Esophagus squamous epithelium (tissue), 5 donors: ENCODE measurements at regions not wholly inside any gene's neighbourhood (a gene's known extent, or its start where the extent isn't known, plus 50 kb on each side); places are given as distances from the start of the nearest gene placed in this dataset.

ENCODE experiments used
- DNase-seq: peaks from one replicate; lab custom pipeline; 2025; lab: John Stamatoyannopoulos, UW
- H3K27ac ChIP-seq, 4 donors: fragments of 200-600 bp; sonication (generic); one replicate each; pipeline ENCODE4 v1.5.1; 2016 to 2019; ENCODE audit warnings: mild to moderate bottlenecking in 1 of 4
- H3K27me3 ChIP-seq, 4 donors: fragments of 200-600 bp; sonication (generic); 1 replicate in 3 of 4; 2 replicates in 1 of 4; pipeline versions ENCODE4 v1.5.1 to v1.6.0; 2017 to 2021; ENCODE audit warnings: antibody characterized with exemption in 1 of 4
- H3K36me3 ChIP-seq, 3 donors: fragments of 200-600 bp; sonication (generic); one replicate each; pipeline ENCODE4 v1.5.1; 2016 to 2019
- H3K4me1 ChIP-seq, 3 donors: fragments of 200-600 bp; sonication (generic); one replicate each; pipeline ENCODE4 v1.5.1; 2017 to 2019
- H3K4me3 ChIP-seq, 4 donors: fragments of 200-600 bp; sonication (generic); 1 replicate in 3 of 4; 2 replicates in 1 of 4; pipeline ENCODE4 v1.5.1; 2016 to 2019; ENCODE audit warnings: mild to moderate bottlenecking in 2 of 4, moderate library complexity in 1 of 4
- H3K9me3 ChIP-seq, 3 donors: fragments of 200-600 bp; sonication (generic); one replicate each; pipeline ENCODE4 v1.5.1; 2016 to 2019
- CTCF ChIP-seq, 6 experiments: fragments of 450-650 bp in 4 of 6; fragments of 200-600 bp in 2 of 6; sonication (generic) in 2 of 6; IDR thresholded peaks; one replicate each; pipeline ENCODE4 v1.5.1; 2016 to 2019; ENCODE audit warnings: antibody characterized with exemption in 6 of 6, mild to moderate bottlenecking in 4 of 6, moderate library complexity in 4 of 6
- POLR2A ChIP-seq, 4 donors: fragments of 450-650 bp; IDR thresholded peaks; one replicate each; pipeline ENCODE4 v1.6.1; 2017; ENCODE audit warnings: antibody characterized with exemption in 4 of 4, mild to moderate bottlenecking in 4 of 4, moderate library complexity in 3 of 4
- WGBS, 2 donors: methylation state at CpG; one replicate each; pipeline ENCODE4 v1.1.5; 2018; 5-methylcytosine and 5-hydroxymethylcytosine counted together
- intact Hi-C: fragments of 100-400 bp; cut with DNase I; formaldehyde crosslinking; loops from one replicate; pipeline ENCODE4 v1.15.0; 2022
- donor health status: DM: yes; HTN: yes; CAD: no.

- intact Hi-C loops: no loop called here
- TF ChIP-seq CTCF (IDR thresholded peaks at IDR 0.05): no peak
- no peak for TF ChIP-seq POLR2A (IDR thresholded peaks at IDR 0.05)
Measured at GRCh38 chr13:76157926-76158325, 521.8 kb downstream of the LMO7 start.

GRCh38 chr13:76153239-76153638 is 517.1 kb downstream of the LMO7 start:
- intact Hi-C loops: no loop called here
- Histone ChIP-seq H3K27me3 (no peaks in the 10 kb centered on the region), H3K36me3 (no peaks in the 10 kb centered on the region), H3K4me1 (no peaks in the 10 kb centered on the region), H3K27ac (no peak overlapping the region), H3K9me3 (no peaks in the 10 kb centered on the region), H3K4me3 (no peak overlapping the region)
- no peak for DNase-seq
- TF ChIP-seq POLR2A (IDR thresholded peaks at IDR 0.05) (no peak), CTCF (IDR thresholded peaks at IDR 0.05) (no peak)

More at GRCh38 chr13:76157926-76158325, 521.8 kb downstream of the LMO7 start:
- no peaks in the 10 kb centered on the region for H3K27me3 ChIP-seq
- no peak overlapping the region for H3K27ac ChIP-seq
- H3K36me3 ChIP-seq: no peaks in the 10 kb centered on the region
- no peaks in the 10 kb centered on the region for H3K9me3 ChIP-seq
- no peaks in the 10 kb centered on the region for H3K4me1 ChIP-seq
- no peak for DNase-seq
- H3K4me3 ChIP-seq: no peak overlapping the region

- Histone ChIP-seq H3K27me3 (no peaks in the 10 kb centered on the region), H3K4me1 (no peaks in the 10 kb centered on the region), H3K36me3 (no peaks in the 10 kb centered on the region), H3K9me3 (no peaks in the 10 kb centered on the region), H3K4me3 (no peak overlapping the region), H3K27ac (no peak overlapping the region)
- 66 to 75% methylated on average over 3 of the region's 3 CpGs for WGBS, 2 donors
- DNase-seq: no peak
- intact Hi-C loops: no loop called here
- TF ChIP-seq CTCF (IDR thresholded peaks at IDR 0.05) (no peak), POLR2A (IDR thresholded peaks at IDR 0.05) (no peak)
Measured at GRCh38 chr13:76148926-76149325, 512.8 kb downstream of the LMO7 start.

GRCh38 chr13:76148374-76148773 is 512.2 kb downstream of the LMO7 start:
- DNase-seq: no peak
- H3K4me1 ChIP-seq: no peaks in the 10 kb centered on the region
- TF ChIP-seq CTCF (IDR thresholded peaks at IDR 0.05) (no peak), POLR2A (IDR thresholded peaks at IDR 0.05) (no peak)
- H3K27ac ChIP-seq: no peak overlapping the region
- intact Hi-C loops: no loop called here
- no peak overlapping the region for H3K4me3 ChIP-seq
- H3K36me3 ChIP-seq: no peaks in the 10 kb centered on the region
- no peaks in the 10 kb centered on the region for H3K9me3 ChIP-seq
- no peaks in the 10 kb centered on the region for H3K27me3 ChIP-seq

- Histone ChIP-seq H3K27ac (no peak overlapping the region), H3K36me3 (no peaks in the 10 kb centered on the region), H3K4me3 (no peak overlapping the region), H3K27me3 (no peaks in the 10 kb centered on the region), H3K4me1 (no peaks in the 10 kb centered on the region), H3K9me3 (no peaks in the 10 kb centered on the region)
- intact Hi-C loops: no loop called here
- WGBS, 2 donors: 64 to 84% methylated on average over 1 of the region's 1 CpG
- DNase-seq: no peak
- TF ChIP-seq CTCF (IDR thresholded peaks at IDR 0.05) (no peak), POLR2A (IDR thresholded peaks at IDR 0.05) (no peak)
Measured at GRCh38 chr13:76132532-76132931, 496.4 kb downstream of the LMO7 start.
